Activated T-cell treated with anti-CD3 and anti-CD28 coated beads, Interleukin-2, amount 50 U/mL, for 24 hours (primary cell): ENCODE measurements at regions not wholly inside any gene's neighbourhood (a gene's known extent, or its start where the extent isn't known, plus 50 kb on each side); places are given as distances from the start of the nearest gene placed in this dataset.
"Not testable (repeated sequence)": the region's sequence is repeated elsewhere in the genome, so short reads cannot be mapped to it uniquely, and the experiment has no call there.

Experiments used
- DNase-seq: peaks from one replicate; pipeline ENCODE4 v3.0.0-alpha.2; 2020
- H3K27ac Mint-ChIP-seq: 2 replicates; pipeline ENCODE4 v1.8.0; 2020; ENCODE audit warnings: mild to moderate bottlenecking, mixed read lengths
- H3K27me3 Mint-ChIP-seq: 2 replicates; pipeline ENCODE4 v1.8.0; 2020; ENCODE audit warnings: mixed read lengths
- H3K36me3 Mint-ChIP-seq: 2 replicates; pipeline ENCODE4 v1.8.0; 2020; ENCODE audit warnings: low read depth, mixed read lengths
- H3K4me1 Mint-ChIP-seq: 2 replicates; pipeline ENCODE4 v1.8.0; 2020; ENCODE audit warnings: low read depth, mixed read lengths
- H3K4me3 Mint-ChIP-seq: 2 replicates; pipeline ENCODE4 v1.8.0; 2020; ENCODE audit warnings: mild to moderate bottlenecking, moderate library complexity, mixed read lengths
- H3K9me3 Mint-ChIP-seq: 2 replicates; pipeline ENCODE4 v1.8.0; 2020; ENCODE audit warnings: mixed read lengths

GRCh38 chr9:78172610-78173009, 63.3 kb upstream of the CEP78 start:
- H3K4me3 Mint-ChIP-seq, H3K27ac Mint-ChIP-seq, H3K27me3 Mint-ChIP-seq, H3K36me3 Mint-ChIP-seq, DNase-seq, H3K9me3 Mint-ChIP-seq, H3K4me1 Mint-ChIP-seq: not testable (repeated sequence)

DNA sequence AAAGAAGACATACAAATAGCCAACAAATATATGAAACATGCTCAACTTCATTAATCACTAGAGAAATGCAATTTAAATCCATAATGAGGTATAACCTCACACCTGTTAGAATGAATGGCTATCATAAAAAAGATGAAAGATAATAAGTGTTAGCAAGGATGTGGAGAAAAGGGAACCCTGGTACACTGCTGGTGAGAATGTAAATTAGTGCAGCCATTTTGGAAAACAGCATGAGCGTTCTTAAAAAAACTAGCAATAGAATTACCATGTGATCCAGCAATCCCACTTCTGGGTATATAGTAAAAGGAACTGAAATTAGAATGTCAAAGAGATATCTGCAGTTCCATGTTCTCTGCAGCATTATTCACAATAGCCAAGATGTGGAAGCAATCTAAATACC, 64.2 kb upstream of the CEP78 start:
- H3K9me3 Mint-ChIP-seq, result peaks cover 8% of the 10 kb centered on the region
- no peaks in the 10 kb centered on the region for H3K4me1 Mint-ChIP-seq
- DNase-seq, result no peak
- no peak overlapping the region for H3K4me3 Mint-ChIP-seq
- H3K36me3 Mint-ChIP-seq, result no peaks in the 10 kb centered on the region
- H3K27me3 Mint-ChIP-seq, result no peaks in the 10 kb centered on the region
- H3K27ac Mint-ChIP-seq, result no peak overlapping the region

GRCh38 chr9:78169125-78169524, 66.8 kb upstream of the CEP78 start:
- no peak overlapping the region for H3K4me3 Mint-ChIP-seq
- DNase-seq, result no peak
- H3K27ac Mint-ChIP-seq, result no peak overlapping the region
- H3K36me3 Mint-ChIP-seq, result no peaks in the 10 kb centered on the region
- no peaks in the 10 kb centered on the region for H3K4me1 Mint-ChIP-seq
- H3K9me3 Mint-ChIP-seq, result peaks cover 10% of the 10 kb centered on the region
- no peaks in the 10 kb centered on the region for H3K27me3 Mint-ChIP-seq

DNA sequence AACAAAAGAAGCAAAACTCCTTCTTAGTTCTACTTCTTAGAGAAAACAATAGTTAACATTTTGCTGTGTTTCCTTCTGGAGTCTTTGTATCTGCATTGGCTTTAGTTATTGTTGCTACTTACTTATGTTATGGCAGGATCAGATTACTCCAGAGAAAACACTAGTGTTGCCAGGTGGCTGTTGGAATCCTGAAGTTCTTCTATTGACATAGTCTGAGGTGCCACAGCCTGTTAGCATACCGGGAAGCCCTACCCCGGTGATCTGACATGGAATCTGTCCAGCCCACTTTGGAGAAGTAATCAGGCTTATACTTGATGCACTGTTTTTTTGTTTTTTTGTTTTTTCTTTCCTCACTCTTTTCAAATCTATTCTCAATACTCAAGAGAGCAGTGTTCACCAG, 68.5 kb upstream of the CEP78 start:
- no peaks in the 10 kb centered on the region for H3K4me1 Mint-ChIP-seq
- H3K9me3 Mint-ChIP-seq, result peaks cover 14% of the 10 kb centered on the region
- no peak overlapping the region for H3K4me3 Mint-ChIP-seq
- no peak for DNase-seq
- H3K36me3 Mint-ChIP-seq, result no peaks in the 10 kb centered on the region
- no peak overlapping the region for H3K27ac Mint-ChIP-seq
- H3K27me3 Mint-ChIP-seq, result no peaks in the 10 kb centered on the region

DNA sequence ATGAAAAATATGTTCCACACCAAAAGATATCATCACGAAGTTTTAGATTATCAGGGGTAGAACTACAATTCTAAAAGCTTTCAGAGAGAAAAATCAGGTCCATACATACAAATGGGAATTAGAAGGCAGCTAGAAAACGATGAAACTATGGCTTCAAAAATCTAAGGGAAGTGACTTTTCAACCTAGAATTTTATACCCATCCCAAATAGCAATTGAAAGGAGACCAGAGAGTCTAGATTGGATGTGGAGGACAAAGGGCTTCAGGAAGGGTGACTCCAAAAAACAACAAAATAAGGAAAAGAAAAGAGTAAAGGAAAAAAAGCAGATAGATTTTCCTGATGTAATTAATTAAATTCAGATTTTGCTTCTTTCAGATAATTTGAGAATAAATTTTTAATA, 72.0 kb upstream of the CEP78 start:
- Mint-ChIP-seq H3K27ac (no peak overlapping the region), H3K9me3 (peaks cover 13% of the 10 kb centered on the region), H3K4me1 (no peaks in the 10 kb centered on the region), H3K4me3 (no peak overlapping the region), H3K27me3 (no peaks in the 10 kb centered on the region), H3K36me3 (no peaks in the 10 kb centered on the region)
- no peak for DNase-seq

GRCh38 chr9:78158286-78158685, 77.6 kb upstream of the CEP78 start:
- no peaks in the 10 kb centered on the region for H3K36me3 Mint-ChIP-seq
- H3K9me3 Mint-ChIP-seq, result peaks cover 9% of the 10 kb centered on the region
- no peak overlapping the region for H3K27ac Mint-ChIP-seq
- no peaks in the 10 kb centered on the region for H3K27me3 Mint-ChIP-seq
- H3K4me3 Mint-ChIP-seq, result no peak overlapping the region
- H3K4me1 Mint-ChIP-seq, result no peaks in the 10 kb centered on the region
- DNase-seq, result no peak

DNA sequence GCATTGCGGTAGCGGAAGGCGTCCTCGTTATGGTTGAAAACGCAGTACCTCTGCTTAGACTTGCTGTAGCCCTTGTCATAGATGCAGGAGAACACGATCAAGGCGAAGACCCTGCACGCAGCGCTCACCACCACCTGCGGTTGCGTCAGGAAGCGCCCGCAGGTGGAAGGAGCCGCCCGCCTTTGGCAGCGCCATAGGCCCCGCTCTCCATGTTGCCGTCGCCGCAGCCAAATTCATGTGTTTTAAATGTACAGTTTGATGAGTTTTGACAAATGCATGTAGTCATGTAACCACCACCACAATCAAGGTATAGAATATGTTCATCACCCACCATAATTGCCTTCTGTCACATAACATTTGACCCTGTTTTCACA, 84.9 kb upstream of the CEP78 start:
- Mint-ChIP-seq H3K27me3 (no peaks in the 10 kb centered on the region), H3K9me3 (peaks cover 2% of the 10 kb centered on the region), H3K27ac (no peak overlapping the region), H3K4me1 (peaks cover 7% of the 10 kb centered on the region), H3K4me3 (no peak overlapping the region), H3K36me3 (no peaks in the 10 kb centered on the region)
- DNase-seq, result no peak

DNA sequence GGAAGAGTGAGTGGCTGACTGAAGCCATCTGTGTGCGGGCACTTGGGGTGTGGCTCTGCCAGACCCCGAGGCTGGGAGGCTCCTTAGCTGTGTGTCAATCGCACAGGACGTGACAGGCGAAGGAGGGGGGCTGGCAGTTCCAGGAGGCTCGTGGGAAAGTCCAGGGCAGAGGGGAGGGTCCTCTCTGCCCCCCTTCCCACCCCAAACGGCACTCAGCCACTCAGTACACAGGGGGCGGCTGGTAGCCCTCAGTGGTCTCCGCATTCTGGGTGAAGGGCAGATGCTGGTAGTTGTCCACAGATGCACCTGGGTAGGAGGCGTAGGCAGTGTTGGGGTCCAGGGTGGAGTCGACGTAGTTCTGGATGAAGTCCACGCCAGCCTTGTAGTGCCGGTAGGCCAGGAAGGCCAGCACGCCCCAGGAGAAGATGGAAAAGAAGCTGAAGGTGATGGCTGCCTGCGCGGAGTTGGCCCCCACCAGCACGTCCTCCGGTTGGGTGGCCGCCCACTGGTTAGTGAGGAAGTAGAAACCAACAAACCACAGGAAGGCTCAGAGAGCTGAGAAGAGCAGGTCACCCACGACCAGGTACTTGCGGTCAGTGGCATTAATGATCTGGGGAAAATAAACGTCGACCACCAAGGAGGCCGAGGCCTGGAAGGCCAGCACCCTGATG, 85.4 kb upstream of the CEP78 start:
- no peak overlapping the region for H3K27ac Mint-ChIP-seq
- no peak overlapping the region for H3K4me3 Mint-ChIP-seq

GRCh38 chr9:78149702-78150291, 86.1 kb upstream of the CEP78 start:
- Mint-ChIP-seq H3K9me3 (peaks cover 2% of the 10 kb centered on the region), H3K36me3 (no peaks in the 10 kb centered on the region), H3K4me3 (no peak overlapping the region), H3K4me1 (peaks cover 7% of the 10 kb centered on the region), H3K27ac (no peak overlapping the region), H3K27me3 (no peaks in the 10 kb centered on the region)
- DNase-seq, result no peak

More for the DNA sequence above, 85.4 kb upstream of the CEP78 start:
- H3K27me3 Mint-ChIP-seq, result no peaks in the 10 kb centered on the region
- DNase-seq, result no peak
- H3K36me3 Mint-ChIP-seq, result no peaks in the 10 kb centered on the region
- peaks cover 2% of the 10 kb centered on the region for H3K9me3 Mint-ChIP-seq
- H3K4me1 Mint-ChIP-seq, result peaks cover 7% of the 10 kb centered on the region

- Mint-ChIP-seq H3K4me3 (no peak overlapping the region), H3K36me3 (no peaks in the 10 kb centered on the region), H3K27me3 (no peaks in the 10 kb centered on the region), H3K9me3 (peaks cover 15% of the 10 kb centered on the region), H3K27ac (no peak overlapping the region), H3K4me1 (peaks cover 4% of the 10 kb centered on the region)
- DNase-seq, result no peak
Measured at GRCh38 chr9:78146241-78146640, 89.6 kb upstream of the CEP78 start.

DNA sequence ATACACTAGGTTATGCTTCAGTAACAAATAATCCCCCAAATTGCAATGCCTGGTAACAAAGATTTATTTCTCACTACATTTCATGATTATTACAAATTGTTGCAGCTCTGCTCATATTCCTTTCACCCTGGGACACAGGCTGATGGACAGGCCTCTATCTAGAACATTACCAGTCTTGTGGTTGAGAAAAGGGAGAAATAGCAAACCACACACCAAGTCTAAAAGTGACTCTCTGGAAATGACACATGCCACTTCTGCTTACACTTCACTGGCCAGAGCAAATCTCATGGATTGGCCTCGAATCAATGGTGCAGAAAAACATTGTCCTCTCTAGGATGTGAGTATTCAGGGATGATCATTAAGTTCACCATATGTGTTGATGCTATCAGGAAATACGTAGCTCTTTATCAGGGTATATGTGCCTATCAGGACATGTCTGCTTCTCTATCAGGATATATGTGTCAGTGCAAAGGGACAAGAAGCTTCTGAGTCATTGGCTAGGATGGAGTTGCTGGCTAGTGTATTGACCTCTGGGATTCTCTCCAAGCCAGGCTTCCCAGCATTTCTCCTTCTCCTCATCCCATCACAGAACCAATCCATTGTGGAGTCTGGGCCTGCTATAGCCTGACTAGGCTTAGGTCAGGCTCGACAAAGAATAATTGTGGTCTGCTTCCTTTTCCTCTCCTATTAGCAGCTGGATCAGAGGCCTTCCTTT, 91.1 kb upstream of the CEP78 start:
- no peaks in the 10 kb centered on the region for H3K27me3 Mint-ChIP-seq
- H3K9me3 Mint-ChIP-seq, result peaks cover 17% of the 10 kb centered on the region
- H3K4me3 Mint-ChIP-seq, result no peak overlapping the region
- peaks cover 1% of the 10 kb centered on the region for H3K4me1 Mint-ChIP-seq
- no peaks in the 10 kb centered on the region for H3K36me3 Mint-ChIP-seq
- no peak overlapping the region for H3K27ac Mint-ChIP-seq
- no peak for DNase-seq

DNA sequence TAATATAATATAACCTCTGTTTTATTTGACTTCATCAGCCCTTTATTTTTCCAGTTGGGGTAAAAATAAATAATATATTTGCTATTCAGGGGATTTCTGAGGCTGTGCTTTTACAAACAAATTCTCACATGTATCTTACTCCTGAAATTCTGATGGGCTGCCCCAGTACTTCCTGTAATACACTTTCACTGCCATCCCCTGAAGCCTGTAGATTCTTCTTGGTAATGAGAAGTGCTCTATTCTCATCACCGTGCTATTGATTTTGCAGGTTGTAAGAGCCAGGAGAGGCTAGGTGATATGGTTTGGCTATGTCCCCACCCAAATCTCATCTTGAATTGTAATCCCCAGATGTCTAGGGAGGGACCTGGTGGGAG, 91.9 kb upstream of the CEP78 start:
- Mint-ChIP-seq H3K4me1 (peaks cover 1% of the 10 kb centered on the region), H3K27ac (no peak overlapping the region)

GRCh38 chr9:78143281-78144007, 92.4 kb upstream of the CEP78 start:
- Mint-ChIP-seq H3K27ac (no peak overlapping the region), H3K9me3 (peaks cover 22% of the 10 kb centered on the region), H3K27me3 (no peaks in the 10 kb centered on the region), H3K4me1 (peaks cover 1% of the 10 kb centered on the region), H3K4me3 (no peak overlapping the region), H3K36me3 (no peaks in the 10 kb centered on the region)
- no peak for DNase-seq

More for the DNA sequence above, 91.9 kb upstream of the CEP78 start:
- no peak overlapping the region for H3K4me3 Mint-ChIP-seq
- DNase-seq, result no peak
- H3K9me3 Mint-ChIP-seq, result peaks cover 22% of the 10 kb centered on the region
- H3K36me3 Mint-ChIP-seq, result no peaks in the 10 kb centered on the region
- no peaks in the 10 kb centered on the region for H3K27me3 Mint-ChIP-seq

DNA sequence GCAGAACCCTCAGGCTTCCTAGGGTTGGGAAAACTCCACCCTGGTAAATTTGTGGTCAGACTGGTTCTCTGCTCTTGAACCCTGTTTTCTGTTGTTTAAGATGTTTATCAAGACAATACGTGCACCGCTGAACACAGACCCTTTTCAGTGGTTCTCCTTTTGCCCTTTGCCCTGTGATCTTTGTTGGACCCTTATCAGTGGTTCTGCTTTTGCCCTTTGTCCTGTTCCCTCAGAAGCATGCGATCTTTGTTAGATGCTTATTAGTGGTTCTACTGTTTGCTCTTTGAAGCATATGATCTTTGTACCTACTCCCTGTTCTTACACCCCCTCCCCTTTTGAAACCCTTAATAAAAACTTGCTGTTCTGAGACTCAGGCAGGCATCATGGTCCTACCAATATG, 93.6 kb upstream of the CEP78 start:
- H3K4me1 Mint-ChIP-seq, DNase-seq, H3K4me3 Mint-ChIP-seq, H3K36me3 Mint-ChIP-seq, H3K27me3 Mint-ChIP-seq, H3K27ac Mint-ChIP-seq: not testable (repeated sequence)
- H3K9me3 Mint-ChIP-seq, result peaks cover 24% of the 10 kb centered on the region

DNA sequence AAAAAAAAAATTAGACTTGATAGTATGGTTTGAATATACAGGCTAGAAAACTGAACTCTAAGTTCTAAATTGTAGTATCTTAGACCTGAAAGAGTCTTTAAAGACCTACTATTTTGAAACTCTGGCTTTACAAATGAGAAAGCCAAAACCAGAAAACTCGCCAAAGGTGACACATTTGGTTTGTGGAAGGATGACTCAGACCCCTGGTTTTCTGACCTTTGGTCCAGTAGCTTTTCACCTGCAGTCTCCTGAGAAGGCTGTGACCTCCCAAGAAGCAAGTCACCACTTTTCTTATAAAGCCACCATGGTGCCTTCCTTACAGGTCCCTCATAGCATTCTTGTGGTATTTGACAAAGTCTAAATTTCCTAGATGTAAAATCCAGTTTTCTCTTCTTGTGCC, 102.1 kb upstream of the CEP78 start:
- H3K4me3 Mint-ChIP-seq, result no peak overlapping the region
- H3K27me3 Mint-ChIP-seq, result no peaks in the 10 kb centered on the region
- peaks cover 24% of the 10 kb centered on the region for H3K4me1 Mint-ChIP-seq
- H3K36me3 Mint-ChIP-seq, result no peaks in the 10 kb centered on the region
- peaks cover 6% of the 10 kb centered on the region for H3K9me3 Mint-ChIP-seq
- no peak for DNase-seq
- H3K27ac Mint-ChIP-seq, result no peak overlapping the region
